ENCODE measurements at regions not wholly inside any gene's neighbourhood (a gene's known extent, or its start where the extent isn't known, plus 50 kb on each side); places are given as distances from the start of the nearest gene placed in this dataset.

GRCh38 chr12:5097786-5098185, 54.1 kb downstream of the KCNA5 start:
- TF ChIP-seq ZNF274 (IDR thresholded peaks at IDR 0.05; ENCODE audit: low read depth, low read length) (no peak), YY1 (IDR thresholded peaks at IDR 0.05; ENCODE audit: insufficient read depth, insufficient read length) (no peak), SUZ12 (IDR thresholded peaks at IDR 0.05; ENCODE audit: extremely low read depth, insufficient read depth, insufficient read length) (no peak)
